Mesodermal cell (in vitro differentiated cells): ENCODE measurements at regions not wholly inside any gene's neighbourhood (a gene's known extent, or its start where the extent isn't known, plus 50 kb on each side); places are given as distances from the start of the nearest gene placed in this dataset.

Experiments
- H3K27ac ChIP-seq: 2 replicates; pipeline ENCODE4 v1.7.0; 2013; ENCODE audit warnings: mild to moderate bottlenecking, low read depth, low read length, moderate library complexity; ENCODE audit not compliant: severe bottlenecking
- H3K36me3 ChIP-seq: 2 replicates; pipeline ENCODE4 v1.7.1; 2013; ENCODE audit warnings: mild to moderate bottlenecking, low read length, moderate library complexity; ENCODE audit not compliant: control insufficient read depth, insufficient read depth
- H3K4me1 ChIP-seq: one replicate; pipeline ENCODE4 v1.7.1; 2013; ENCODE audit warnings: mild to moderate bottlenecking, low read length; ENCODE audit not compliant: insufficient read depth, control insufficient read depth, poor library complexity, severe bottlenecking
- H3K4me3 ChIP-seq: 2 replicates; pipeline ENCODE4 v1.7.0; 2013; ENCODE audit warnings: low read length, control low read depth, mild to moderate bottlenecking; ENCODE audit not compliant: insufficient read depth, poor library complexity, severe bottlenecking; ENCODE audit errors: extremely low read depth
- H3K9me3 ChIP-seq: 2 replicates; pipeline ENCODE4 v1.7.1; 2013; ENCODE audit warnings: mild to moderate bottlenecking, low read length, moderate library complexity; ENCODE audit not compliant: control insufficient read depth
- WGBS, 2 experiments: methylation state at CpG; one replicate each; pipeline ENCODE4 v1.1.5; 2013; ENCODE audit warnings: missing lambda C conversion rate in 2 of 2; ENCODE audit not compliant: insufficient coverage in 2 of 2; 5-methylcytosine and 5-hydroxymethylcytosine counted together

GRCh38 chr22:46069521-46070214, 80.7 kb upstream of the PPARA start:
- Histone ChIP-seq H3K4me1 (no peaks in the 10 kb centered on the region), H3K4me3 (peak overlapping the region; percentile 39), H3K9me3 (no peaks in the 10 kb centered on the region), H3K27ac (no peak overlapping the region), H3K36me3 (no peaks in the 10 kb centered on the region)
- 47 to 54% methylated on average over 21 to 22 of the region's 24 CpGs for WGBS, 2 experiments

- H3K4me1 ChIP-seq = no peaks in the 10 kb centered on the region
- H3K36me3 ChIP-seq = no peaks in the 10 kb centered on the region
- 4 to 5% methylated on average over 41 to 54 of the region's 57 CpGs for WGBS, 2 experiments
- no peak overlapping the region for H3K27ac ChIP-seq
- H3K9me3 ChIP-seq = no peaks in the 10 kb centered on the region
- H3K4me3 ChIP-seq = peak overlapping the region; percentile 39
Measured at GRCh38 chr22:46070215-46070802, 80.0 kb upstream of the PPARA start.

GRCh38 chr22:46070803-46071450, 79.4 kb upstream of the PPARA start:
- no peaks in the 10 kb centered on the region for H3K9me3 ChIP-seq
- no peaks in the 10 kb centered on the region for H3K4me1 ChIP-seq
- H3K4me3 ChIP-seq = peak overlapping the region; percentile 39
- 0 to 1% methylated on average over 47 to 73 of the region's 112 CpGs for WGBS, 2 experiments
- no peaks in the 10 kb centered on the region for H3K36me3 ChIP-seq
- no peak overlapping the region for H3K27ac ChIP-seq

- Histone ChIP-seq H3K9me3 (no peaks in the 10 kb centered on the region), H3K4me1 (no peaks in the 10 kb centered on the region), H3K4me3 (peak overlapping the region; percentile 24), H3K27ac (no peak overlapping the region), H3K36me3 (no peaks in the 10 kb centered on the region)
- WGBS, 2 experiments = 1% methylated on average over 59 to 91 of the region's 109 CpGs
Measured at GRCh38 chr22:46071451-46072109, 78.7 kb upstream of the PPARA start.

- H3K27ac ChIP-seq = no peak overlapping the region
- H3K36me3 ChIP-seq = no peaks in the 10 kb centered on the region
- H3K4me1 ChIP-seq = no peaks in the 10 kb centered on the region
- no peaks in the 10 kb centered on the region for H3K9me3 ChIP-seq
- H3K4me3 ChIP-seq = peak overlapping the region; percentile 5
- WGBS, 2 experiments = 1 to 4% methylated on average over 59 to 75 of the region's 81 CpGs
Measured at GRCh38 chr22:46072110-46072881, 78.0 kb upstream of the PPARA start.

- Histone ChIP-seq H3K36me3 (no peaks in the 10 kb centered on the region), H3K4me1 (no peaks in the 10 kb centered on the region), H3K9me3 (no peaks in the 10 kb centered on the region), H3K4me3 (no peak overlapping the region), H3K27ac (no peak overlapping the region)
- 87 to 94% methylated on average over 10 to 12 of the region's 16 CpGs for WGBS, 2 experiments
Measured at GRCh38 chr22:46072981-46073682, 77.2 kb upstream of the PPARA start.

- Histone ChIP-seq H3K4me1 (no peaks in the 10 kb centered on the region), H3K27ac (no peak overlapping the region), H3K4me3 (no peak overlapping the region), H3K36me3 (no peaks in the 10 kb centered on the region), H3K9me3 (no peaks in the 10 kb centered on the region)
- WGBS, 2 experiments = 86 to 90% methylated on average over 27 to 28 of the region's 28 CpGs
Measured at GRCh38 chr22:46073683-46074504, 76.4 kb upstream of the PPARA start.

- Histone ChIP-seq H3K27ac (no peak overlapping the region), H3K36me3 (no peaks in the 10 kb centered on the region), H3K4me1 (no peaks in the 10 kb centered on the region), H3K4me3 (no peak overlapping the region), H3K9me3 (no peaks in the 10 kb centered on the region)
- 84 to 89% methylated on average over 12 to 19 of the region's 19 CpGs for WGBS, 2 experiments
Measured at GRCh38 chr22:46074771-46075551, 75.4 kb upstream of the PPARA start.
